Caco-2 (cell line): ENCODE measurements at regions not wholly inside any gene's neighbourhood (a gene's known extent, or its start where the extent isn't known, plus 50 kb on each side); places are given as distances from the start of the nearest gene placed in this dataset.

Experiments used
- BruUV-seq: library from RNA; stranded (reverse); fragments of 400-500 nt; replicated peaks from 2 replicates; lab custom pipeline; 2021; lab: Mats Ljungman, UMichigan
- CTCF ChIA-PET: fragments of 300-600 bp; sonication (Branson Sonifier 250); formaldehyde crosslinking; loops from one replicate; lab custom pipeline; 2022; ENCODE audit warnings: antibody characterized with exemption; lab: Charles Lee
- POLR2A ChIA-PET: fragments of 300-600 bp; sonication (Branson Sonifier 250); formaldehyde crosslinking; loops from one replicate; lab custom pipeline; 2022; ENCODE audit warnings: antibody characterized with exemption; lab: Charles Lee
- DNase-seq, 2 experiments: peaks; one replicate each; pipeline versions ENCODE4 v3.0.0 to v3.0.0-alpha.2; 2020 to 2022
- H3K27me3 ChIP-seq: replicated peaks from 2 replicates; pipeline ENCODE4 v1.6.0; 2011; ENCODE audit warnings: low read length; ENCODE audit not compliant: control insufficient read depth, insufficient read depth
- H3K36me3 ChIP-seq: 2 replicates; pipeline ENCODE4 v1.5.1; 2011; ENCODE audit warnings: low read length; ENCODE audit not compliant: control insufficient read depth, insufficient read depth
- H3K4me1 ChIP-seq: fragments of 250-450 bp; sonication (Bioruptor Pico); 2 replicates; pipeline ENCODE4 v1.5.1; 2020; ENCODE audit warnings: mild to moderate bottlenecking
- H3K4me3 ChIP-seq: 2 replicates; pipeline ENCODE4 v1.5.1; 2011; ENCODE audit warnings: low read depth, mild to moderate bottlenecking, control low read depth, low read length
- H3K9me3 ChIP-seq: fragments of 250-450 bp; sonication (Bioruptor Pico); 2 replicates; pipeline ENCODE4 v1.5.1; 2020; ENCODE audit warnings: mild to moderate bottlenecking, moderate library complexity
- H3K27ac Mint-ChIP-seq: one replicate; pipeline ENCODE4 v1.8.0; 2022; ENCODE audit warnings: mixed read lengths; ENCODE audit not compliant: unreplicated experiment
- H3K27me3 Mint-ChIP-seq: one replicate; pipeline ENCODE4 v1.8.0; 2022; ENCODE audit warnings: mixed read lengths; ENCODE audit not compliant: insufficient read depth, unreplicated experiment
- H3K36me3 Mint-ChIP-seq: one replicate; pipeline ENCODE4 v1.8.0; 2022; ENCODE audit warnings: mild to moderate bottlenecking, mixed read lengths; ENCODE audit not compliant: insufficient read depth, unreplicated experiment
- H3K4me1 Mint-ChIP-seq: one replicate; pipeline ENCODE4 v1.8.0; 2022; ENCODE audit warnings: low read depth, mixed read lengths; ENCODE audit not compliant: unreplicated experiment
- H3K4me3 Mint-ChIP-seq: one replicate; pipeline ENCODE4 v1.8.0; 2022; ENCODE audit warnings: mild to moderate bottlenecking, moderate library complexity, mixed read lengths; ENCODE audit not compliant: unreplicated experiment
- H3K9me3 Mint-ChIP-seq: one replicate; pipeline ENCODE4 v1.8.0; 2022; ENCODE audit warnings: mixed read lengths; ENCODE audit not compliant: unreplicated experiment
- intact Hi-C: fragments of 100-400 bp; cut with micrococcal nuclease; formaldehyde crosslinking; loops from one replicate; pipeline ENCODE4 v1.10.0; 2022; ENCODE audit not compliant: unreplicated experiment
- TF ChIP-seq, protein P1 (sequence below), 2 experiments: fragments of 200-600 bp in 1 of 2; IDR thresholded peaks; 1 replicate in 1 of 2; 2 replicates in 1 of 2; pipeline versions ENCODE4 v1.5.1 to v1.8.0; 2011 to 2022; ENCODE audit warnings: antibody characterized with exemption in 1 of 2, control low read depth in 1 of 2, inconsistent platforms in 1 of 2, low read depth in 1 of 2, low read length in 1 of 2, mild to moderate bottlenecking in 1 of 2, moderate library complexity in 1 of 2; ENCODE audit not compliant: insufficient read depth in 1 of 2, severe bottlenecking in 1 of 2, unreplicated experiment in 1 of 2

DNA sequence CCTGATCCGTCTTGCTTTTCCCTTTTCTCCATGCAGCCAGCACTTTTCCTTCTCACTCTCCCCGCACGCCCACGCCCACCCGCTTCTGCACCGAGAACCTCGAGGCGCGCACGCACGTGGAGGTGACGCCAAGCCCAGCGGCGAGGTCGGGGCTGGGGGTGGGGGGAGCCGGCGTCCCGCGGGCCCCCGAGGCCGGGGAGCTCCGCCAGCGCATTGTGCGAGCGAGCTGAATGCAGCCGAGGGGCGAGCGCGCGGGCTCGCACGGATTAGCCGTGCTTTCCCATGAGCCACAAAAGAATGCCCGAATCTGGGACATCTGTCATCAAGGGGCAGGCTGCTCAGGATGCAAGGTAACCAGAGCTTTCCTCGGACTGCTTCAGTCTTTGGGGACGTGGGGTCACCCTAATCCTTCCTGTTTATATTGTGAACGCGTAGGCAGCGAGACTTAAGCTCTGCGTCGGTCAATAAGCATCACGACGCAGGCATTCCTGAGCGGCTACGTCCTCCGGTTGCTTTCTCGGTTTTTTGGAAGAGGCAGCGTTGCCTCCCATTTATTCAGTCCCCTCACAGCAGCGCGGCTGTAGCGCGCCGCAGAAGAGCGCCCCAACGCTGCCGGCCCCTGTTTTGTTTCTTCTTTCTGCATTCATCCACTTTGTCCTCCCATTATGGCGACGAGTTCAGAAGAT lies 67.3 kb upstream of the AKT3 start:
- H3K27me3 Mint-ChIP-seq: peaks cover 2% of the 10 kb centered on the region
- TF ChIP-seq, protein P1, sequence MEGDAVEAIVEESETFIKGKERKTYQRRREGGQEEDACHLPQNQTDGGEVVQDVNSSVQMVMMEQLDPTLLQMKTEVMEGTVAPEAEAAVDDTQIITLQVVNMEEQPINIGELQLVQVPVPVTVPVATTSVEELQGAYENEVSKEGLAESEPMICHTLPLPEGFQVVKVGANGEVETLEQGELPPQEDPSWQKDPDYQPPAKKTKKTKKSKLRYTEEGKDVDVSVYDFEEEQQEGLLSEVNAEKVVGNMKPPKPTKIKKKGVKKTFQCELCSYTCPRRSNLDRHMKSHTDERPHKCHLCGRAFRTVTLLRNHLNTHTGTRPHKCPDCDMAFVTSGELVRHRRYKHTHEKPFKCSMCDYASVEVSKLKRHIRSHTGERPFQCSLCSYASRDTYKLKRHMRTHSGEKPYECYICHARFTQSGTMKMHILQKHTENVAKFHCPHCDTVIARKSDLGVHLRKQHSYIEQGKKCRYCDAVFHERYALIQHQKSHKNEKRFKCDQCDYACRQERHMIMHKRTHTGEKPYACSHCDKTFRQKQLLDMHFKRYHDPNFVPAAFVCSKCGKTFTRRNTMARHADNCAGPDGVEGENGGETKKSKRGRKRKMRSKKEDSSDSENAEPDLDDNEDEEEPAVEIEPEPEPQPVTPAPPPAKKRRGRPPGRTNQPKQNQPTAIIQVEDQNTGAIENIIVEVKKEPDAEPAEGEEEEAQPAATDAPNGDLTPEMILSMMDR (IDR thresholded peaks at IDR 0.05; ENCODE audit: insufficient read depth in 1 of 2, low read depth in 1 of 2, low read length in 1 of 2, severe bottlenecking in 1 of 2, unreplicated experiment in 1 of 2): no peak
- BruUV-seq: no TSS peak

DNA sequence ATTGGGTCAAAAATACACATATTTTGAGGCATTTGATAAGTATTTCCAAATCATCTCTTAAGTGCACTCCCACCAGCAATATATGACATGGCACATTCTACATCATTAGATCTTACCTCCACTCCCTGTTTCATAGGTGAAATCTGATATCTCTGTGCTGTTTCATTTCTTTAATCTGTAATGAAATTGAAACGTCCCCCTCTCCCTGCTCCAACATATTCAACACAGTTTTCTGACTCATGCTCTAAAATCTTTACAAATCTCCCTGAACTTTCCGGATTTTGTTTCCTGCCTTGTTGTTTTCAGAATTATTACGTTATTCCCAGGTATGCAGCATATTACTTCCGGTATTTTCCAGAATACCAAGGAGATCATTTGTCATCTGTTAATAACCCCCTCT lies 66.1 kb upstream of the AKT3 start:
- Mint-ChIP-seq H3K4me3 (no peak overlapping the region), H3K27ac (no peak overlapping the region), H3K27me3 (peaks cover 2% of the 10 kb centered on the region), H3K36me3 (no peaks in the 10 kb centered on the region), H3K4me1 (no peaks in the 10 kb centered on the region), H3K9me3 (no peaks in the 10 kb centered on the region)
- Histone ChIP-seq H3K27me3 (no peaks in the 10 kb centered on the region), H3K4me1 (no peaks in the 10 kb centered on the region), H3K9me3 (no peaks in the 10 kb centered on the region), H3K36me3 (no peaks in the 10 kb centered on the region), H3K4me3 (no peak overlapping the region)
- BruUV-seq: no TSS peak
- TF ChIP-seq, protein P1 (IDR thresholded peaks at IDR 0.05; ENCODE audit: insufficient read depth in 1 of 2, low read depth in 1 of 2, low read length in 1 of 2, severe bottlenecking in 1 of 2, unreplicated experiment in 1 of 2): no peak
- POLR2A ChIA-PET: no interaction called here
- CTCF ChIA-PET: no interaction called here
- no peak for DNase-seq
- intact Hi-C loops: no loop called here

More for the DNA sequence above, 67.3 kb upstream of the AKT3 start:
- Mint-ChIP-seq H3K36me3 (no peaks in the 10 kb centered on the region), H3K27ac (no peak overlapping the region), H3K4me3 (peak overlapping the region; percentile 5), H3K9me3 (no peaks in the 10 kb centered on the region), H3K4me1 (no peaks in the 10 kb centered on the region)
- intact Hi-C loops: no loop called here
- POLR2A ChIA-PET: no interaction called here
- no peaks in the 10 kb centered on the region for H3K27me3 ChIP-seq
- H3K4me1 ChIP-seq: no peaks in the 10 kb centered on the region
- CTCF ChIA-PET: no interaction called here
- H3K36me3 ChIP-seq: no peaks in the 10 kb centered on the region
- no peak for DNase-seq
- no peak overlapping the region for H3K4me3 ChIP-seq
- no peaks in the 10 kb centered on the region for H3K9me3 ChIP-seq

DNA sequence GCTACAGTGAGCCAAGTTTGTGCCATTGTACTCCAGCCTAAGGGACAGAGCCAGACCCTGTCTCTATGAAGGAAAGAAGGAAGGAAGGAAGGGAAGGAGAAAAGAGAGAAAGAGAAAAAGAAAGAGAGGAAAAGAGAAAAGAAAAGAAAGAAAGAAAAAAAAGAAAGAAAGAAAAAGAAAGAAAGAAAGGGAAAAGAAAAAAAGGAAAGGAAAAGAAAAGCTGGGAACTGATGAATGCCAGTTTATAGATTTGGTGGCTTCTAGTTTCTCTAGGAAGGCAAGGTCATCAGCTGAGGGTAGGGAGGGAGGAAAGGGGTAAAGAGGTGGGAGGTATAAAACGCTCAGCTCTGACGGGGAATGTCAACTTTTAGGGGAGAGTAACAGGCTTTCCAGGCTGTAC lies 62.3 kb upstream of the AKT3 start:
- no peaks in the 10 kb centered on the region for H3K4me1 ChIP-seq
- no peaks in the 10 kb centered on the region for H3K36me3 ChIP-seq
- no TSS peak for BruUV-seq
- Mint-ChIP-seq H3K4me3 (no peak overlapping the region), H3K9me3 (no peaks in the 10 kb centered on the region), H3K4me1 (no peaks in the 10 kb centered on the region), H3K27me3 (peaks cover 2% of the 10 kb centered on the region), H3K27ac (no peak overlapping the region), H3K36me3 (no peaks in the 10 kb centered on the region)
- ChIA-PET POLR2A (no interaction called here), CTCF (no interaction called here)
- no peak for DNase-seq
- intact Hi-C loops: no loop called here
- TF ChIP-seq, protein P1 (IDR thresholded peaks at IDR 0.05; ENCODE audit: insufficient read depth in 1 of 2, low read depth in 1 of 2, low read length in 1 of 2, severe bottlenecking in 1 of 2, unreplicated experiment in 1 of 2): no peak
- H3K9me3 ChIP-seq: no peaks in the 10 kb centered on the region
- H3K4me3 ChIP-seq: no peak overlapping the region
- H3K27me3 ChIP-seq: no peaks in the 10 kb centered on the region
